Stomach (tissue), 8 donors: ENCODE measurements at regions not wholly inside any gene's neighbourhood (a gene's known extent, or its start where the extent isn't known, plus 50 kb on each side); places are given as distances from the start of the nearest gene placed in this dataset.
"Not testable (repeated sequence)": the region's sequence is repeated elsewhere in the genome, so short reads cannot be mapped to it uniquely, and the experiment has no call there.

Experiments
- DNase-seq, 2 donors: peaks; one replicate each; pipeline versions ENCODE4 v3.0.0 to v3.0.0-alpha.2; 2013 to 2019
- H3K27ac ChIP-seq, 5 donors: fragments of 200-600 bp in 4 of 5; sonication (generic) in 4 of 5; one replicate each; pipeline ENCODE4 v1.5.1; 2013 to 2019; ENCODE audit warnings: mild to moderate bottlenecking in 1 of 5, moderate library complexity in 1 of 5
- H3K27me3 ChIP-seq, 3 donors: fragments of 200-600 bp; sonication (generic); one replicate each; pipeline ENCODE4 v1.5.1; 2017 to 2019; ENCODE audit warnings: mixed run types in 1 of 3
- H3K36me3 ChIP-seq, 4 donors: fragments of 200-600 bp; sonication (generic); 1 replicate in 3 of 4; 2 replicates in 1 of 4; pipeline ENCODE4 v1.5.1; 2016 to 2019
- H3K4me1 ChIP-seq, 4 donors: fragments of 200-600 bp; sonication (generic); one replicate each; pipeline ENCODE4 v1.5.1; 2016 to 2019
- H3K4me3 ChIP-seq, 4 donors: fragments of 200-600 bp; sonication (generic) in 3 of 4; one replicate each; pipeline ENCODE4 v1.5.1; 2016 to 2019; ENCODE audit warnings: mild to moderate bottlenecking in 1 of 4
- H3K9me3 ChIP-seq, 4 donors: fragments of 200-600 bp; sonication (generic); one replicate each; pipeline ENCODE4 v1.5.1; 2016 to 2019
- CTCF ChIP-seq, 7 experiments: fragments of 450-650 bp in 4 of 7; fragments of 200-600 bp in 3 of 7; sonication (generic) in 3 of 7; IDR thresholded peaks; one replicate each; pipeline ENCODE4 v1.5.1; 2016 to 2019; ENCODE audit warnings: antibody characterized with exemption in 7 of 7, control low read depth in 2 of 7, mild to moderate bottlenecking in 1 of 7
- EP300 ChIP-seq: sonication (generic); formaldehyde crosslinking; IDR thresholded peaks from one replicate; pipeline ENCODE4 v1.6.1; 2017; ENCODE audit warnings: antibody characterized with exemption
- POLR2A ChIP-seq, 4 donors: fragments of 450-650 bp; IDR thresholded peaks; one replicate each; pipeline ENCODE4 v1.6.1; 2016; ENCODE audit warnings: antibody characterized with exemption in 4 of 4, control low read depth in 2 of 4, mild to moderate bottlenecking in 1 of 4, moderate library complexity in 1 of 4
- POLR2AphosphoS5 ChIP-seq, 3 donors: sonication (generic); formaldehyde crosslinking; IDR thresholded peaks; one replicate each; pipeline ENCODE4 v1.6.1; 2016; ENCODE audit warnings: antibody characterized with exemption in 3 of 3
- WGBS, 5 donors: extraction: QIAGEN DNeasy Blood & Tissue Kit in 3 of 5; methylation state at CpG; one replicate each; pipeline versions ENCODE4 v1.1.5 to v1.1.7; 2013 to 2018; 5-methylcytosine and 5-hydroxymethylcytosine counted together
- intact Hi-C: fragments of 100-400 bp; cut with DNase I; formaldehyde crosslinking; loops from one replicate; pipeline ENCODE4 v1.15.1; 2023; ENCODE audit warnings: low total_unique reads
- donor health status: healthy with polysubstance abuse.
- donor health status: Bipolar disorder and iron deficiency.
- donor health status: healthy.

GRCh38 chr15:20346082-20346805 lies 195.4 kb downstream of the GOLGA6L6 start:
- H3K9me3 ChIP-seq = peaks cover 8 to 70% (median 42%) of the 10 kb centered on the region in 4 donors
- TF ChIP-seq EP300 (no peak), CTCF (IDR thresholded peaks at IDR 0.05) (no peak), POLR2AphosphoS5 (IDR thresholded peaks at IDR 0.05) (no peak), POLR2A (IDR thresholded peaks at IDR 0.05) (no peak)
- no peak overlapping the region for H3K4me3 ChIP-seq
- H3K27ac ChIP-seq = no peak overlapping the region
- no peaks in the 10 kb centered on the region for H3K4me1 ChIP-seq
- no peak for DNase-seq
- no peaks in the 10 kb centered on the region for H3K36me3 ChIP-seq
- intact Hi-C loops = loop anchor here (10.0 kb wide), 2 partner anchors 91 to 1909 kb away; no protein-coding TSS in a partner anchor
- H3K27me3 ChIP-seq = peaks cover 0 to 18% (median 8%) of the 10 kb centered on the region in 3 donors
- WGBS, 5 donors = 35 to 57% (median 43%) methylated on average over 4 of the region's 4 CpGs

GRCh38 chr15:20345401-20345958 lies 196.1 kb downstream of the GOLGA6L6 start:
- Histone ChIP-seq H3K4me1 (no peaks in the 10 kb centered on the region), H3K27ac (no peak overlapping the region), H3K36me3 (no peaks in the 10 kb centered on the region), H3K9me3 (peaks cover 16 to 78% (median 48%) of the 10 kb centered on the region in 4 donors), H3K27me3 (peaks cover 0 to 18% (median 8%) of the 10 kb centered on the region in 3 donors), H3K4me3 (no peak overlapping the region)
- intact Hi-C loops = loop anchor here (10.0 kb wide), 2 partner anchors 91 to 1909 kb away; no protein-coding TSS in a partner anchor
- WGBS, 5 donors = 74 to 83% (median 76%) methylated on average over 6 to 7 of the region's 7 CpGs
- TF ChIP-seq POLR2AphosphoS5 (IDR thresholded peaks at IDR 0.05) (no peak), CTCF (IDR thresholded peaks at IDR 0.05) (no peak), EP300 (no peak), POLR2A (IDR thresholded peaks at IDR 0.05) (no peak)
- DNase-seq = no peak

- Histone ChIP-seq H3K9me3 (peaks cover 20 to 79% (median 53%) of the 10 kb centered on the region in 4 donors), H3K4me3 (no peak overlapping the region), H3K4me1 (no peaks in the 10 kb centered on the region), H3K27me3 (peaks cover 0 to 12% (median 7%) of the 10 kb centered on the region in 3 donors), H3K36me3 (no peaks in the 10 kb centered on the region), H3K27ac (no peak overlapping the region)
- WGBS, 5 donors = 69 to 79% (median 73%) methylated on average over 12 of the region's 12 CpGs
- no peak for DNase-seq
- TF ChIP-seq CTCF (IDR thresholded peaks at IDR 0.05) = peak in 1 of 7 experiments; percentile 8
- TF ChIP-seq POLR2A (IDR thresholded peaks at IDR 0.05) = no peak
- intact Hi-C loops = loop anchor here (10.0 kb wide), 2 partner anchors 90 to 1910 kb away; no protein-coding TSS in a partner anchor
Observed at GRCh38 chr15:20344601-20345400, 196.8 kb downstream of the GOLGA6L6 start.

- H3K4me3 ChIP-seq, H3K27ac ChIP-seq, H3K36me3 ChIP-seq, H3K4me1 ChIP-seq, H3K27me3 ChIP-seq: not testable (repeated sequence)
- 78 to 83% (median 79%) methylated on average over 9 to 10 of the region's 10 CpGs for WGBS, 5 donors
- intact Hi-C loops = loop anchor here (10.0 kb wide), 2 partner anchors 89 to 1911 kb away; no protein-coding TSS in a partner anchor
- peaks cover 20 to 78% (median 48%) of the 10 kb centered on the region in 4 donors for H3K9me3 ChIP-seq
- DNase-seq = peak in 1 of 2 donors; percentile 26
Observed at GRCh38 chr15:20343395-20344211, 198.0 kb downstream of the GOLGA6L6 start.

- not testable (repeated sequence) for DNase-seq, H3K36me3 ChIP-seq, H3K27me3 ChIP-seq, H3K27ac ChIP-seq, H3K4me1 ChIP-seq, H3K4me3 ChIP-seq
- WGBS, 5 donors = 62 to 78% (median 67%) methylated on average over 2 to 4 of the region's 4 CpGs
- H3K9me3 ChIP-seq = peaks cover 20 to 78% (median 48%) of the 10 kb centered on the region in 4 donors
- intact Hi-C loops = loop anchor here (10.0 kb wide), 2 partner anchors 88 to 1912 kb away; no protein-coding TSS in a partner anchor
Observed at GRCh38 chr15:20342601-20343394, 198.8 kb downstream of the GOLGA6L6 start.
